CD4-positive, alpha-beta memory T cell (primary cell): ENCODE measurements at regions not wholly inside any gene's neighbourhood (a gene's known extent, or its start where the extent isn't known, plus 50 kb on each side); places are given as distances from the start of the nearest gene placed in this dataset.
"Not testable (repeated sequence)": the region's sequence is repeated elsewhere in the genome, so short reads cannot be mapped to it uniquely, and the experiment has no call there.

Experiments used
- CTCF ChIA-PET: fragments of 350-600 bp; sonication (Branson Sonifier 250); formaldehyde crosslinking; loops from one replicate; lab custom pipeline; 2021; ENCODE audit warnings: inconsistent platforms; ENCODE audit not compliant: partially characterized antibody; lab: Charles Lee
- POLR2A ChIA-PET: fragments of 350-600 bp; sonication (Branson Sonifier 250); formaldehyde crosslinking; loops from one replicate; lab custom pipeline; 2021; ENCODE audit not compliant: partially characterized antibody; lab: Charles Lee
- DNase-seq, 5 donors: peaks; one replicate each; pipeline versions ENCODE4 v3.0.0 to v3.0.0-alpha.2; 2020 to 2022; ENCODE audit warnings: mixed read lengths in 1 of 5
- H3K27ac ChIP-seq: one replicate; pipeline ENCODE4 v1.7.0; 2013; ENCODE audit warnings: low read depth, low read length
- H3K27me3 ChIP-seq: 2 replicates; pipeline ENCODE4 v1.7.0; 2013; ENCODE audit warnings: mild to moderate bottlenecking, low read length, moderate library complexity; ENCODE audit not compliant: insufficient read depth
- H3K36me3 ChIP-seq: 2 replicates; pipeline ENCODE4 v1.7.0; 2013; ENCODE audit warnings: mild to moderate bottlenecking, low read length, moderate library complexity; ENCODE audit not compliant: insufficient read depth
- H3K4me1 ChIP-seq: 2 replicates; pipeline ENCODE4 v1.7.0; 2013; ENCODE audit warnings: mild to moderate bottlenecking, low read length, moderate library complexity; ENCODE audit not compliant: insufficient read depth
- H3K4me3 ChIP-seq, 2 donors: one replicate each; pipeline ENCODE4 v1.7.0; 2013; ENCODE audit warnings: low read length in 2 of 2, mild to moderate bottlenecking in 1 of 2
- H3K9me3 ChIP-seq, 2 donors: one replicate each; pipeline ENCODE4 v1.7.0; 2013; ENCODE audit warnings: low read length in 2 of 2, control low read depth in 1 of 2; ENCODE audit not compliant: control insufficient read depth in 1 of 2
- H3K27ac Mint-ChIP-seq, 7 donors: one replicate each; pipeline ENCODE4 v1.8.0; 2020 to 2021; ENCODE audit warnings: mixed read lengths in 7 of 7, mild to moderate bottlenecking in 6 of 7, inconsistent platforms in 3 of 7, moderate library complexity in 3 of 7
- H3K27me3 Mint-ChIP-seq, 2 donors: one replicate each; pipeline ENCODE4 v1.8.0; 2020 to 2021; ENCODE audit warnings: mixed read lengths in 2 of 2
- H3K36me3 Mint-ChIP-seq, 2 donors: one replicate each; pipeline ENCODE4 v1.8.0; 2020 to 2021; ENCODE audit warnings: mixed read lengths in 2 of 2, inconsistent platforms in 1 of 2, mild to moderate bottlenecking in 1 of 2
- H3K4me1 Mint-ChIP-seq, 4 donors: one replicate each; pipeline ENCODE4 v1.8.0; 2020 to 2021; ENCODE audit warnings: mixed read lengths in 4 of 4, mild to moderate bottlenecking in 1 of 4
- H3K4me3 Mint-ChIP-seq, 8 donors: one replicate each; pipeline ENCODE4 v1.8.0; 2020 to 2021; ENCODE audit warnings: mixed read lengths in 8 of 8, mild to moderate bottlenecking in 7 of 8, moderate library complexity in 6 of 8, inconsistent platforms in 3 of 8
- H3K9me3 Mint-ChIP-seq, 8 donors: one replicate each; pipeline ENCODE4 v1.8.0; 2020 to 2021; ENCODE audit warnings: mixed read lengths in 8 of 8, mild to moderate bottlenecking in 5 of 8, inconsistent platforms in 3 of 8, moderate library complexity in 1 of 8
- intact Hi-C: fragments of 100-400 bp; cut with micrococcal nuclease; formaldehyde crosslinking; loops from one replicate; pipeline ENCODE4 v1.15.1; 2023

GRCh38 chr10:9449530-9449929, 1395.0 kb downstream of the GATA3 start:
- intact Hi-C loops, result no loop called here
- Mint-ChIP-seq H3K9me3 (peaks cover 0 to 28% (median 10%) of the 10 kb centered on the region in 8 donors), H3K4me3 (no peak overlapping the region)

GRCh38 chr10:9450801-9451200, 1396.3 kb downstream of the GATA3 start:
- peaks cover 1 to 2% of the 10 kb centered on the region in 2 donors for H3K27me3 Mint-ChIP-seq
- intact Hi-C loops, result no loop called here
- DNase-seq, result no peak
- Histone ChIP-seq H3K4me1 (no peaks in the 10 kb centered on the region), H3K9me3 (no peaks in the 10 kb centered on the region), H3K4me3 (no peak overlapping the region), H3K27me3 (no peaks in the 10 kb centered on the region), H3K27ac (no peak overlapping the region), H3K36me3 (no peaks in the 10 kb centered on the region)
- ChIA-PET POLR2A (no interaction called here), CTCF (no interaction called here)
- H3K4me3 Mint-ChIP-seq, result no peak overlapping the region
- H3K27ac Mint-ChIP-seq, result no peak overlapping the region
- H3K36me3 Mint-ChIP-seq, result no peaks in the 10 kb centered on the region
- H3K9me3 Mint-ChIP-seq, result peaks cover 0 to 34% (median 13%) of the 10 kb centered on the region in 8 donors
- no peaks in the 10 kb centered on the region for H3K4me1 Mint-ChIP-seq

More at GRCh38 chr10:9449530-9449929, 1395.0 kb downstream of the GATA3 start:
- ChIA-PET POLR2A (no interaction called here), CTCF (no interaction called here)
- no peaks in the 10 kb centered on the region for H3K27me3 ChIP-seq
- no peak overlapping the region for H3K4me3 ChIP-seq
- H3K27ac Mint-ChIP-seq, result no peak overlapping the region
- H3K9me3 ChIP-seq, result no peaks in the 10 kb centered on the region
- DNase-seq, result no peak
- H3K36me3 ChIP-seq, result no peaks in the 10 kb centered on the region
- no peaks in the 10 kb centered on the region for H3K4me1 Mint-ChIP-seq
- H3K27me3 Mint-ChIP-seq, result peaks cover 1 to 2% of the 10 kb centered on the region in 2 donors
- H3K36me3 Mint-ChIP-seq, result no peaks in the 10 kb centered on the region
- H3K4me1 ChIP-seq, result no peaks in the 10 kb centered on the region
- no peak overlapping the region for H3K27ac ChIP-seq

- CTCF ChIA-PET, result no interaction called here
- POLR2A ChIA-PET, result no interaction called here
- Histone ChIP-seq H3K9me3 (no peaks in the 10 kb centered on the region), H3K27ac (no peak overlapping the region), H3K27me3 (no peaks in the 10 kb centered on the region), H3K36me3 (no peaks in the 10 kb centered on the region), H3K4me3 (no peak overlapping the region), H3K4me1 (no peaks in the 10 kb centered on the region)
- Mint-ChIP-seq H3K27ac (no peak overlapping the region), H3K27me3 (peaks cover 1 to 2% of the 10 kb centered on the region in 2 donors), H3K9me3 (peaks cover 0 to 34% (median 13%) of the 10 kb centered on the region in 8 donors), H3K36me3 (no peaks in the 10 kb centered on the region), H3K4me3 (no peak overlapping the region), H3K4me1 (no peaks in the 10 kb centered on the region)
- DNase-seq, result no peak
- intact Hi-C loops, result no loop called here
Measured at GRCh38 chr10:9451211-9451773, 1396.8 kb downstream of the GATA3 start.

- Histone ChIP-seq H3K27me3 (no peaks in the 10 kb centered on the region), H3K36me3 (no peaks in the 10 kb centered on the region), H3K4me1 (no peaks in the 10 kb centered on the region), H3K4me3 (no peak overlapping the region), H3K27ac (no peak overlapping the region), H3K9me3 (no peaks in the 10 kb centered on the region)
- no peaks in the 10 kb centered on the region for H3K36me3 Mint-ChIP-seq
- ChIA-PET POLR2A (no interaction called here), CTCF (no interaction called here)
- peaks cover 0 to 34% (median 13%) of the 10 kb centered on the region in 8 donors for H3K9me3 Mint-ChIP-seq
- H3K27me3 Mint-ChIP-seq, result peaks cover 1 to 2% of the 10 kb centered on the region in 2 donors
- H3K27ac Mint-ChIP-seq, result no peak overlapping the region
- no peaks in the 10 kb centered on the region for H3K4me1 Mint-ChIP-seq
- H3K4me3 Mint-ChIP-seq, result no peak overlapping the region
- DNase-seq, result no peak
- intact Hi-C loops, result no loop called here
Measured at GRCh38 chr10:9452056-9452455, 1397.6 kb downstream of the GATA3 start.

GRCh38 chr10:9453871-9454270, 1399.4 kb downstream of the GATA3 start:
- H3K4me3 Mint-ChIP-seq, H3K27me3 ChIP-seq, CTCF ChIA-PET, H3K4me1 Mint-ChIP-seq, intact Hi-C loops, H3K9me3 ChIP-seq, H3K36me3 Mint-ChIP-seq, H3K36me3 ChIP-seq, H3K27me3 Mint-ChIP-seq, H3K4me1 ChIP-seq, H3K27ac ChIP-seq, DNase-seq, H3K4me3 ChIP-seq, POLR2A ChIA-PET, H3K27ac Mint-ChIP-seq: not testable (repeated sequence)
- H3K9me3 Mint-ChIP-seq, result peaks cover 0 to 34% (median 13%) of the 10 kb centered on the region in 8 donors

- Histone ChIP-seq H3K36me3 (no peaks in the 10 kb centered on the region), H3K4me3 (no peak overlapping the region), H3K4me1 (no peaks in the 10 kb centered on the region), H3K9me3 (no peaks in the 10 kb centered on the region), H3K27me3 (no peaks in the 10 kb centered on the region), H3K27ac (no peak overlapping the region)
- no peaks in the 10 kb centered on the region for H3K36me3 Mint-ChIP-seq
- H3K27me3 Mint-ChIP-seq, result no peaks in the 10 kb centered on the region
- CTCF ChIA-PET, result no interaction called here
- POLR2A ChIA-PET, result no interaction called here
- DNase-seq, result no peak
- no peak overlapping the region for H3K27ac Mint-ChIP-seq
- H3K4me3 Mint-ChIP-seq, result no peak overlapping the region
- intact Hi-C loops, result no loop called here
- no peaks in the 10 kb centered on the region for H3K9me3 Mint-ChIP-seq
- H3K4me1 Mint-ChIP-seq, result no peaks in the 10 kb centered on the region
Measured at GRCh38 chr10:9469663-9470205, 1415.2 kb downstream of the GATA3 start.

- no peak for DNase-seq
- Mint-ChIP-seq H3K9me3 (peaks cover 0 to 2% (median 0%) of the 10 kb centered on the region in 8 donors), H3K4me3 (no peak overlapping the region), H3K27ac (no peak overlapping the region), H3K4me1 (no peaks in the 10 kb centered on the region), H3K36me3 (no peaks in the 10 kb centered on the region), H3K27me3 (no peaks in the 10 kb centered on the region)
- H3K4me1 ChIP-seq, result no peaks in the 10 kb centered on the region
- H3K4me3 ChIP-seq, result no peak overlapping the region
- intact Hi-C loops, result no loop called here
- CTCF ChIA-PET, result no interaction called here
- H3K36me3 ChIP-seq, result no peaks in the 10 kb centered on the region
- H3K27me3 ChIP-seq, result no peaks in the 10 kb centered on the region
- no peaks in the 10 kb centered on the region for H3K9me3 ChIP-seq
- no peak overlapping the region for H3K27ac ChIP-seq
- POLR2A ChIA-PET, result no interaction called here
Measured at GRCh38 chr10:9470581-9470980, 1416.1 kb downstream of the GATA3 start.
